ENCODE measurements at regions not wholly inside any gene's neighbourhood (a gene's known extent, or its start where the extent isn't known, plus 50 kb on each side); places are given as distances from the start of the nearest gene placed in this dataset.
A peak's percentile ranks its signal among the peaks of the same experiment; 100 is the strongest.

DNA sequence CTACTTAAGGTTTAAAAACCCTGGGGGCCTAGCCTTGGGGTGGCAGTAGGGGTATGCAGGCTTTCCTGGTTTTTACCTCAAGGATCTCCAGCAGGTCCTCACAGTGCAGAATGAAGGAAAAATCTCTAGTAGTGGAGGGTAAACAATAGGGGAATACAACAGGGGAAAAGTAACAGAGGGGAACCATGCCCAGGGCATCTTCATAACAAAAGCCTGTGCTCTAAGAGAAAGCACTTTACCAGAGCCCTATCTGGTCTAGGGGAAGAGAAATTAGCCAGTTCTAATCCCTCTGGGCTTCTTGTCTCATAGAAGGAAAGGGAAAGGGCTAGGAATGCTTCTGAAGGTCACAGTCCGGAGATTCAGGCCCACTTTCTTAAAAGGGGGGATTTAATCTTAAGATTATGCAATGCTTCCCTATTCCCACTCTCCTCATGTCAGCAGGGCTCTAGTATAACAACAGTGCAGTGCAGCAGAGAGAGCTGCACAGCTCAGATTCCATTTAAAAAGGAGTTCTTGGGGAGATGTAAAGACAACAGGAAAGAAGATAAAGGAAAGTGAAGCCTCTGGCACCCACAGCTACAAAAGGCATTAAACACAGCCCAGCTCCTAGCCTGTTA is 149.0 kb upstream of the CYP1B1 start:
- Histone ChIP-seq H3K9me2 (ENCODE audit: insufficient read depth) (no peaks in the 10 kb centered on the region; the same call in 1 of the 2 replicates), H3K9ac (no peak overlapping the region), H3K4me3 (no peak overlapping the region), H3K27ac (no peak overlapping the region), H3K9me3 (ENCODE audit: low read depth) (no peaks in the 10 kb centered on the region), H3K79me2 (ENCODE audit: insufficient read depth) (no peaks in the 10 kb centered on the region), H3K36me3 (ENCODE audit: low read depth) (no peaks in the 10 kb centered on the region), H3F3A (ENCODE audit: insufficient read depth) (no peaks in the 10 kb centered on the region), H3K4me2 (ENCODE audit: unreplicated experiment) (peak overlapping the region; percentile 32), H4K20me1 (ENCODE audit: insufficient read depth) (no peaks in the 10 kb centered on the region), H3K4me1 (ENCODE audit: insufficient read depth) (peaks cover 8% of the 10 kb centered on the region), H3K27me3 (replicated peaks; ENCODE audit: insufficient read depth) (no peaks in the 10 kb centered on the region), H2AFZ (0 out of 2 replicates have a peak overlapping the region, but pooled peaks have one; percentile 5)
- TF ChIP-seq EZH2phosphoT487 (IDR thresholded peaks at IDR 0.05; ENCODE audit: insufficient read depth, low read depth) (no peak), EZH2 (IDR thresholded peaks at IDR 0.05; ENCODE audit: insufficient read depth, poor library complexity, severe bottlenecking) (no peak)
- DNase-seq = no peak
- WGBS, 2 experiments (ENCODE audit: low coverage in 1 of 2, low lambda C conversion rate in 2 of 2, missing lambda C conversion rate in 2 of 2) = 83 to 89% methylated on average over 1 of the region's 1 CpG
- in situ Hi-C loops (cut with MboI) = no loop called here

DNA sequence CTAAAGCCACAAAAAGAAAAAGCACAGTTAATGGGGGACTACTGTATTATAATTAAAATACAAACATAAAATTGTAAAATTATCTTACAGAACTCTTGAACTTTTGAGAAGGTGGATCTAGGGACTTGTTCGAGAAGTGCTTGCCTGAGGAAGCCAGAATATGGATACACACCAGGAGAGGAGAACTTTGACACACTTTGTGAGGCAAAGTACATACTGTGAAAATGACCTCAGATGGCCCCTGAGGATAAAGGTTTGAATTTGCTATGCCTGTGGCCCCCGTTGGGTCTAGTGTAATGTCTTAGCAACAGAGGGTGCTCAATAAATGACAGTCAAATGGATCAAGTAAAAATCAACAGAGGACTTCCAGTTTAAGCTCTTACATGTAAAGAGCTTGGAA is 148.2 kb upstream of the CYP1B1 start:
- Histone ChIP-seq H3F3A (ENCODE audit: insufficient read depth) (no peaks in the 10 kb centered on the region), H3K4me3 (no peak overlapping the region), H3K9me3 (ENCODE audit: low read depth) (no peaks in the 10 kb centered on the region), H3K9me2 (ENCODE audit: insufficient read depth) (no peaks in the 10 kb centered on the region; the same call in 1 of the 2 replicates), H4K20me1 (ENCODE audit: insufficient read depth) (no peaks in the 10 kb centered on the region), H3K79me2 (ENCODE audit: insufficient read depth) (no peaks in the 10 kb centered on the region), H3K27ac (no peak overlapping the region), H3K36me3 (ENCODE audit: low read depth) (no peaks in the 10 kb centered on the region), H2AFZ (no peak overlapping the region), H3K4me2 (ENCODE audit: unreplicated experiment) (no peak overlapping the region), H3K27me3 (replicated peaks; ENCODE audit: insufficient read depth) (no peaks in the 10 kb centered on the region), H3K4me1 (ENCODE audit: insufficient read depth) (peaks cover 8% of the 10 kb centered on the region), H3K9ac (no peak overlapping the region)
- WGBS, 2 experiments (ENCODE audit: low coverage in 1 of 2, low lambda C conversion rate in 2 of 2, missing lambda C conversion rate in 2 of 2) = 90% methylated on average over 2 of the region's 2 CpGs
- TF ChIP-seq EZH2phosphoT487 (IDR thresholded peaks at IDR 0.05; ENCODE audit: insufficient read depth, low read depth) = no peak
- no peak for TF ChIP-seq EZH2 (IDR thresholded peaks at IDR 0.05; ENCODE audit: insufficient read depth, poor library complexity, severe bottlenecking)
- DNase-seq = no peak
- in situ Hi-C loops (cut with MboI) = no loop called here

DNA sequence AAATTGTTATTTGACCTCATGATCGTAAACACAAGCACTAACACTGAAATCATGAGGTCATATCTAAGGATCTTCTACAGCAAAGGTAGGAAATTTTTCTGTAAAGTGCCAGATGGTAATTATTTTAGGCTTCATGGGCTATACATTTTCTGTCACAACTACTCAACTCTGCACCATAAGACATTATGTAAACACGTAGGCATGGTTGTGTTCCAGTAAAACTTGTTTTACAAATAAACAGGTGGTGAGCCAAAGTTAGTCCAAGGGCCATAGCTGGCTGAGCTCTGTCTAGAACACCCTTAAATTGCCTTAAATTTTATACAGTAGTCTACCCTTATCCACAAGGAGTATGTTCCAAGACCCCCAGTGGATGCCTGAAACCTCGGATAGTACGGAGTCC is 147.3 kb upstream of the CYP1B1 start:
- no peaks in the 10 kb centered on the region; the same call in 1 of the 2 replicates for H3K9me2 ChIP-seq (ENCODE audit: insufficient read depth)
- WGBS, 2 experiments (ENCODE audit: low coverage in 1 of 2, low lambda C conversion rate in 2 of 2, missing lambda C conversion rate in 2 of 2) = 78 to 83% methylated on average over 4 of the region's 4 CpGs
- no peak overlapping the region for H3K27ac ChIP-seq
- no peak overlapping the region for H3K4me3 ChIP-seq
- no peaks in the 10 kb centered on the region for H3F3A ChIP-seq (ENCODE audit: insufficient read depth)
- H3K36me3 ChIP-seq (ENCODE audit: low read depth) = no peaks in the 10 kb centered on the region
- no peaks in the 10 kb centered on the region for H3K79me2 ChIP-seq (ENCODE audit: insufficient read depth)
- no peaks in the 10 kb centered on the region for H3K9me3 ChIP-seq (ENCODE audit: low read depth)
- no peak for DNase-seq
- no peaks in the 10 kb centered on the region for H3K27me3 ChIP-seq (replicated peaks; ENCODE audit: insufficient read depth)
- in situ Hi-C loops (cut with MboI) = no loop called here
- TF ChIP-seq EZH2phosphoT487 (IDR thresholded peaks at IDR 0.05; ENCODE audit: insufficient read depth, low read depth) (no peak), EZH2 (IDR thresholded peaks at IDR 0.05; ENCODE audit: insufficient read depth, poor library complexity, severe bottlenecking) (no peak)
- no peak overlapping the region for H2AFZ ChIP-seq
- H3K4me2 ChIP-seq (ENCODE audit: unreplicated experiment) = no peak overlapping the region
- no peaks in the 10 kb centered on the region for H4K20me1 ChIP-seq (ENCODE audit: insufficient read depth)
- H3K9ac ChIP-seq = no peak overlapping the region
- H3K4me1 ChIP-seq (ENCODE audit: insufficient read depth) = peaks cover 8% of the 10 kb centered on the region

DNA sequence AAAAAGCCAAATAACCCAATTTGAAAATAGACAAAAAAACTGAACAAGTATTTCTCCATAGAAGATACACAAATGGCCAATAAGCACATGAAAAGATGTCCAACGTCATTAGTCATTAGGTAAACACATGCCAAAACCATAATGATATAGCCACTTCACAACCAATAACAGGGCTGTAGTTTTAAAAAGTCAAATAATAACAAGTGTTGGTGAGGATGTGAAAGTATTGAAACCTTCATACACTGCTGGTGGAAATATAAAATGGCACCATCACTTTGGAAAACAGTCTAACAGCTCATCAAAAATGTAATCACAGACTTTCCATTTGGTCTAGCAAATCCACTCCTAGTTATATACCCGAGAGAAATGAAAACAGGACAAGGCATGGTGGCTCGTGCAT is 144.2 kb upstream of the CYP1B1 start:
- no peaks in the 10 kb centered on the region for H3K79me2 ChIP-seq (ENCODE audit: insufficient read depth)
- no peaks in the 10 kb centered on the region for H3K9me2 ChIP-seq (ENCODE audit: insufficient read depth)
- H3K9ac ChIP-seq = no peak overlapping the region
- H3K4me3 ChIP-seq = no peak overlapping the region
- H3K27ac ChIP-seq = no peak overlapping the region
- in situ Hi-C loops (cut with MboI) = no loop called here
- 70 to 79% methylated on average over 3 of the region's 3 CpGs for WGBS, 2 experiments (ENCODE audit: low coverage in 1 of 2, low lambda C conversion rate in 2 of 2, missing lambda C conversion rate in 2 of 2)
- no peak for TF ChIP-seq EZH2 (IDR thresholded peaks at IDR 0.05; ENCODE audit: insufficient read depth, poor library complexity, severe bottlenecking)
- no peak for TF ChIP-seq EZH2phosphoT487 (IDR thresholded peaks at IDR 0.05; ENCODE audit: insufficient read depth, low read depth)
- H4K20me1 ChIP-seq (ENCODE audit: insufficient read depth) = no peaks in the 10 kb centered on the region
- no peaks in the 10 kb centered on the region for H3K27me3 ChIP-seq (replicated peaks; ENCODE audit: insufficient read depth)
- H3K4me2 ChIP-seq (ENCODE audit: unreplicated experiment) = no peak overlapping the region
- 0 out of 2 replicates have a peak, but pooled peaks cover 4% of the 10 kb centered on the region for H3F3A ChIP-seq (ENCODE audit: insufficient read depth)
- H3K4me1 ChIP-seq (ENCODE audit: insufficient read depth) = peaks cover 17% of the 10 kb centered on the region
- no peaks in the 10 kb centered on the region for H3K36me3 ChIP-seq (ENCODE audit: low read depth)
- no peak for DNase-seq
- H2AFZ ChIP-seq = no peak overlapping the region
- no peaks in the 10 kb centered on the region for H3K9me3 ChIP-seq (ENCODE audit: low read depth)
